Calu3 (cell line): ENCODE measurements at regions not wholly inside any gene's neighbourhood (a gene's known extent, or its start where the extent isn't known, plus 50 kb on each side); places are given as distances from the start of the nearest gene placed in this dataset.

Experiments
- BruUV-seq: library from RNA; stranded (reverse); fragments of 400-500 nt; replicated peaks from 2 replicates; lab custom pipeline; 2021; lab: Mats Ljungman, UMichigan
- CTCF ChIA-PET: fragments of 300-600 bp; sonication (Branson Sonifier 250); formaldehyde crosslinking; loops from one replicate; lab custom pipeline; 2022; ENCODE audit warnings: antibody characterized with exemption; lab: Charles Lee
- DNase-seq: peaks from one replicate; pipeline ENCODE4 v3.0.0; 2022
- H3K27ac Mint-ChIP-seq: one replicate; pipeline ENCODE4 v1.8.0; 2022; ENCODE audit warnings: mixed read lengths; ENCODE audit not compliant: unreplicated experiment
- H3K27me3 Mint-ChIP-seq: one replicate; pipeline ENCODE4 v1.8.0; 2022; ENCODE audit warnings: mixed read lengths; ENCODE audit not compliant: unreplicated experiment
- H3K36me3 Mint-ChIP-seq: one replicate; pipeline ENCODE4 v1.8.0; 2022; ENCODE audit warnings: mild to moderate bottlenecking, moderate library complexity, mixed read lengths; ENCODE audit not compliant: insufficient read depth, unreplicated experiment
- H3K4me1 Mint-ChIP-seq: one replicate; pipeline ENCODE4 v1.8.0; 2022; ENCODE audit warnings: mild to moderate bottlenecking, low read depth, mixed read lengths; ENCODE audit not compliant: unreplicated experiment
- H3K4me3 Mint-ChIP-seq: one replicate; pipeline ENCODE4 v1.8.0; 2022; ENCODE audit warnings: mild to moderate bottlenecking, low read depth, moderate library complexity, mixed read lengths; ENCODE audit not compliant: unreplicated experiment
- H3K9me3 Mint-ChIP-seq: one replicate; pipeline ENCODE4 v1.8.0; 2022; ENCODE audit warnings: low read depth, mixed read lengths; ENCODE audit not compliant: unreplicated experiment
- CTCF ChIP-seq: fragments of 200-600 bp; IDR thresholded peaks from one replicate; pipeline ENCODE4 v1.8.0; 2022; ENCODE audit warnings: antibody characterized with exemption; ENCODE audit not compliant: unreplicated experiment
- intact Hi-C: fragments of 100-400 bp; cut with micrococcal nuclease; formaldehyde crosslinking; loops from one replicate; pipeline ENCODE4 v1.10.0; 2022; ENCODE audit not compliant: unreplicated experiment

- intact Hi-C loops: no loop called here
- no peaks in the 10 kb centered on the region for H3K36me3 Mint-ChIP-seq
Measured at GRCh38 chr9:38181866-38182265, 112.8 kb upstream of the SHB start.

GRCh38 chr9:38181232-38181631 lies 112.2 kb upstream of the SHB start:
- TF ChIP-seq CTCF: no peak
- BruUV-seq: no TSS peak

More at GRCh38 chr9:38181866-38182265, 112.8 kb upstream of the SHB start:
- Mint-ChIP-seq H3K4me3 (no peak overlapping the region), H3K27me3 (no peaks in the 10 kb centered on the region), H3K4me1 (peaks cover 12% of the 10 kb centered on the region), H3K27ac (no peak overlapping the region), H3K9me3 (no peaks in the 10 kb centered on the region)
- DNase-seq: no peak
- CTCF ChIA-PET: no interaction called here
- BruUV-seq: no TSS peak
- TF ChIP-seq CTCF: no peak

GRCh38 chr9:38180656-38181055 lies 111.6 kb upstream of the SHB start:
- intact Hi-C loops: no loop called here
- Mint-ChIP-seq H3K4me3 (no peak overlapping the region), H3K27me3 (no peaks in the 10 kb centered on the region), H3K36me3 (no peaks in the 10 kb centered on the region), H3K4me1 (peaks cover 12% of the 10 kb centered on the region), H3K9me3 (no peaks in the 10 kb centered on the region), H3K27ac (no peak overlapping the region)
- BruUV-seq: no TSS peak
- TF ChIP-seq CTCF: no peak
- DNase-seq: no peak
- CTCF ChIA-PET: no interaction called here

More at GRCh38 chr9:38181232-38181631, 112.2 kb upstream of the SHB start:
- Mint-ChIP-seq H3K4me3 (no peak overlapping the region), H3K27ac (no peak overlapping the region), H3K27me3 (no peaks in the 10 kb centered on the region), H3K36me3 (no peaks in the 10 kb centered on the region), H3K4me1 (peaks cover 12% of the 10 kb centered on the region), H3K9me3 (no peaks in the 10 kb centered on the region)
- CTCF ChIA-PET: no interaction called here
- DNase-seq: no peak
- intact Hi-C loops: no loop called here

- no peak overlapping the region for H3K27ac Mint-ChIP-seq
- H3K4me3 Mint-ChIP-seq: no peak overlapping the region
- no peak for TF ChIP-seq CTCF
- H3K27me3 Mint-ChIP-seq: no peaks in the 10 kb centered on the region
- DNase-seq: no peak
- no TSS peak for BruUV-seq
- H3K9me3 Mint-ChIP-seq: no peaks in the 10 kb centered on the region
- H3K4me1 Mint-ChIP-seq: peaks cover 12% of the 10 kb centered on the region
- CTCF ChIA-PET: no interaction called here
- H3K36me3 Mint-ChIP-seq: no peaks in the 10 kb centered on the region
- intact Hi-C loops: no loop called here
Measured at GRCh38 chr9:38179965-38180364, 110.9 kb upstream of the SHB start.
